Kidney epithelial cell (primary cell): ENCODE measurements at regions not wholly inside any gene's neighbourhood (a gene's known extent, or its start where the extent isn't known, plus 50 kb on each side); places are given as distances from the start of the nearest gene placed in this dataset.

ENCODE experiments used
- DNase-seq: peaks from one replicate; pipeline ENCODE4 v3.0.0-alpha.2; 2010; ENCODE audit warnings: low read depth
- H3K27me3 ChIP-seq: 2 replicates; pipeline ENCODE4 v1.6.0; 2011; ENCODE audit warnings: low read length; ENCODE audit not compliant: control insufficient read depth, insufficient read depth
- H3K36me3 ChIP-seq: 2 replicates; pipeline ENCODE4 v1.5.1; 2011; ENCODE audit warnings: low read length; ENCODE audit not compliant: control insufficient read depth, insufficient read depth
- H3K4me3 ChIP-seq: 2 replicates; pipeline ENCODE4 v1.5.1; 2011; ENCODE audit warnings: low read depth, mild to moderate bottlenecking, control low read depth, low read length
- TF ChIP-seq, protein P1 (sequence below): IDR thresholded peaks from 2 replicates; pipeline ENCODE4 v1.5.1; 2011; ENCODE audit warnings: mild to moderate bottlenecking, moderate library complexity, low read length, control low read depth, inconsistent platforms; ENCODE audit not compliant: insufficient read depth, poor library complexity, severe bottlenecking

DNA sequence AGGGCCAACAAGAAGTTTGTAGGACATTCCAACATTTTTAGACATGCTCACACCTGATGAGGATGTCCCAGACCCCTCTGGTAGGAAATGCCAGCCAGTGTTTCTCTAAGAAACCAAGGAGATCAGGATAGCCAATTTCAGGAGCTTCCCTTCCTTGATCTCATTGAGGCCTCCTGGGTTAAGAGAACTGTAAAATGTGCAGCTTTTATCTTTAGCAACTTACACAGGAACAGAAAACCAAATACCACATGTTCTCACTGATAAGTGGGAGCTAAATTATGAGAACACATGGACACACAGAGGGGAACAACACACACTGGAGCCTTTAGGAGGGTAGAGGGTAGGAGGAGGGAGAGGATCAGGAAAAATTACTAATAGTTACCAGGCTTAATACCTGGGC, 99.6 kb upstream of the MAP2 start:
- Histone ChIP-seq H3K27me3 (no peaks in the 10 kb centered on the region), H3K4me3 (no peak overlapping the region)

DNA sequence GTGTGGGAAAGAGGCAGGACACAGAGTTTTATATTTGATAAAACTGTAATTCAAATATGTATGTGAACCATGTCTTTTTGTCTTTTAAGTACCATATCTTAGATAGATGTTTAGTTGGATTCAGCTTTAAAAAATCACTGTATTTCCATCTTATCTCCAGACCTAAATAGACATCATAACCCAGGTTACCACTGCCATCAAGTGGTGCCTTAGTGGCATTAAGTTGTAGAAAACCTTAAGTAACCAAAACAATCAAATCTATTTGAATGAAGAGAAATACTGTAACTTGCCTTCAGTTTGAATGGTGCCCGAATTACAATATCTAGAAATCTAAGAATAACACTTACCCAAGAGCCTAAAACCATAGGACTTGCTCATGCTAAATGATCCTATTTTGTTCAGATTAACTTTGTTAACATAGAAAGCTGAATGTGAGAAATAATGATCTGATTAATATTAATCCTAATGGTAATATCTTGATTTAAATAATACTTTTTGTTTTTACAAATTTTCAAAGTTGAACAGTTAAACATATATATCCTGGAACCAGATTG, 92.5 kb upstream of the MAP2 start:
- H3K4me3 ChIP-seq: no peak overlapping the region
- no peaks in the 10 kb centered on the region for H3K36me3 ChIP-seq
- TF ChIP-seq, protein P1, sequence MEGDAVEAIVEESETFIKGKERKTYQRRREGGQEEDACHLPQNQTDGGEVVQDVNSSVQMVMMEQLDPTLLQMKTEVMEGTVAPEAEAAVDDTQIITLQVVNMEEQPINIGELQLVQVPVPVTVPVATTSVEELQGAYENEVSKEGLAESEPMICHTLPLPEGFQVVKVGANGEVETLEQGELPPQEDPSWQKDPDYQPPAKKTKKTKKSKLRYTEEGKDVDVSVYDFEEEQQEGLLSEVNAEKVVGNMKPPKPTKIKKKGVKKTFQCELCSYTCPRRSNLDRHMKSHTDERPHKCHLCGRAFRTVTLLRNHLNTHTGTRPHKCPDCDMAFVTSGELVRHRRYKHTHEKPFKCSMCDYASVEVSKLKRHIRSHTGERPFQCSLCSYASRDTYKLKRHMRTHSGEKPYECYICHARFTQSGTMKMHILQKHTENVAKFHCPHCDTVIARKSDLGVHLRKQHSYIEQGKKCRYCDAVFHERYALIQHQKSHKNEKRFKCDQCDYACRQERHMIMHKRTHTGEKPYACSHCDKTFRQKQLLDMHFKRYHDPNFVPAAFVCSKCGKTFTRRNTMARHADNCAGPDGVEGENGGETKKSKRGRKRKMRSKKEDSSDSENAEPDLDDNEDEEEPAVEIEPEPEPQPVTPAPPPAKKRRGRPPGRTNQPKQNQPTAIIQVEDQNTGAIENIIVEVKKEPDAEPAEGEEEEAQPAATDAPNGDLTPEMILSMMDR: peak; percentile 55
- no peak for DNase-seq
- no peaks in the 10 kb centered on the region for H3K27me3 ChIP-seq

More for the DNA sequence above, 99.6 kb upstream of the MAP2 start:
- TF ChIP-seq, protein P1: no peak
- no peak for DNase-seq
- H3K36me3 ChIP-seq: no peaks in the 10 kb centered on the region

DNA sequence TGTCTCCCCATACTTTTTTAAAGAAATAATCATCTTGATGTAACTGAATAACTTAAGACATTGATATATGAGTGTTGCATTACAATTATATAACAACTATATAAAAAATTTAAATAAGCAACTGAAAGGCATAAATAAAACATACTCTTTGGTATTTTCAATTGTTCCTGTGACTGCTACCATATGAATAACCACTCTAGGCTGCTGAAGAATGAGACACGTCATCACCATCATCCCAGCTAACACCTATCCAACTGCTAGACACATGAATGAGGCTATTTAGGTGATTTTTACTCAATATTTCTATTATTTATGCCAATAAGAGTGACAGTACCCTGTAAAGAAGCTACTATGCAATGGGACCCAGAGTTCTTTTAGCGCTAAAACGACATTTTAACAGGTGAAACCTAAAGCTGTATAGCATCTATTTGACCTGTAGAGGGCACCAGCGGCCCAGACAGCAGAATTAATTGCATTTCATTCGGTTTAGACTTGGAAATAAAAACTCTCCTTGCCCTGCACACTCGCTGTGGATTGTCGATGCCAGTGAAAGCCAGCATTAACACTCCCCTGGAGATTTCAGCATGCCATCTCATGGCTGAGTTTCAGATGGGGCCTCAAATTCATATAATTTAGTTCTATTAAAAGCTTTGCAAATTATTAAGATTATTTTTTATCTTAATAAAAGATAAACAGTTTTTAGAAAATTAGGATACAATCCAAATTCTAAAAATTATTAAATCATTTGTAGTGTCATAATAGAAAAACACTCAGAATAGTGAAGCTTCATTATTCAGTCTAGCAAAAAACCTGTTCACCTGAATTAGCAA, 89.4 kb upstream of the MAP2 start:
- TF ChIP-seq, protein P1: peak; percentile 84
- Histone ChIP-seq H3K36me3 (no peaks in the 10 kb centered on the region), H3K4me3 (no peak overlapping the region), H3K27me3 (no peaks in the 10 kb centered on the region)
- DNase-seq: no peak

DNA sequence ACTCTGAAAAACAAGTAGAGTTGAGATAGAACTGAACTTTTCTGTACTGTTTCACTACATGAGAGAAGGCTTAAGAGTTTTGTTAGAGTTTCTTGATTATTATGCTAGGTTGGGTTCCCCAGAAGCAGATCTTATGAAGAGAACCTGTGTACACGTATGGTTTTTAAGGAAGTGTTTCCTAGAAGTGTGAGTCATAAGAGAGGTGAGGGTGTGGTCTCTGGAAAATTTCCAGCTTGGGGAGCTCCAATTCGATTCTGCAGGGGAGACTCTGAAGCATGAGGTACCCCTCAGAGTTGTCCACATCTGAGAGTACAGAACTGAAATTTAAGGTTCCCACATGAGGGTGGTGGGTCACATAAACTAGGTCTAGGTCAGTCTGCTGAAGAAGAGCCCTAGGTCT, 83.3 kb upstream of the MAP2 start:
- TF ChIP-seq, protein P1: no peak
- no peak for DNase-seq
- Histone ChIP-seq H3K27me3 (no peaks in the 10 kb centered on the region), H3K4me3 (no peak overlapping the region), H3K36me3 (no peaks in the 10 kb centered on the region)

DNA sequence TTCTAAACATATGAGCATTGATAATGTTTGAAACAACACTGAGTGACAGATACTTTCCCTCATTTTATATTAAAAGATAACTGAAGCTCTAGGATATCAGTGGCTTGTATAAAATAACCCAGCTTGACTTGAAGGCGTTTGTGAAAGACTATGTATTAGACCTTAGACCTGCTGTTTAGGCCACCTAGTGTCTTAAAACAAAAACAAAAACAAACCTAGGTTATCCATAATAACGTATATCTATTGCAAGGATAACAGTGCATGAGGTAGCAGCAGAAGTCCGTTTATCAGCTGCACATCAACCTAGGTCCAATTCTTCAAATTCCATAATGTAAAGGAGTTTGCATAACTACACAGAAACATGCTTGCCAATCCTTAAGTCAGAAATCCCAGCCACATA, 79.5 kb upstream of the MAP2 start:
- no peak for DNase-seq
- no peaks in the 10 kb centered on the region for H3K36me3 ChIP-seq
- TF ChIP-seq, protein P1: no peak
- no peak overlapping the region for H3K4me3 ChIP-seq
- no peaks in the 10 kb centered on the region for H3K27me3 ChIP-seq
